GM23248 (cell line): ENCODE measurements at regions not wholly inside any gene's neighbourhood (a gene's known extent, or its start where the extent isn't known, plus 50 kb on each side); places are given as distances from the start of the nearest gene placed in this dataset.

Experiments used
- EZH2 ChIP-seq: fragments of 200-600 bp; sonication (generic); IDR thresholded peaks from 2 replicates; pipeline ENCODE4 v1.6.1; 2018; ENCODE audit warnings: antibody characterized with exemption, mild to moderate bottlenecking; ENCODE audit not compliant: insufficient read depth, poor library complexity, severe bottlenecking
- EZH2phosphoT487 ChIP-seq: fragments of 200-600 bp; sonication (generic); IDR thresholded peaks from 2 replicates; pipeline ENCODE4 v1.6.1; 2018; ENCODE audit warnings: antibody characterized with exemption, moderate library complexity, mild to moderate bottlenecking, low read depth; ENCODE audit not compliant: insufficient read depth

- TF ChIP-seq EZH2 (no peak), EZH2phosphoT487 (no peak)
These were observed 121.8 kb downstream of the C5orf15 start for GRCh38 chr5:133846478-133847226.
